PC-9 (cell line): ENCODE measurements at regions not wholly inside any gene's neighbourhood (a gene's known extent, or its start where the extent isn't known, plus 50 kb on each side); places are given as distances from the start of the nearest gene placed in this dataset.

ENCODE experiments used
- BruUV-seq: library from RNA; stranded (reverse); fragments of 400-500 nt; replicated peaks from 2 replicates; lab custom pipeline; 2021; lab: Mats Ljungman, UMichigan
- CTCF ChIA-PET: fragments of 300-600 bp; sonication (Branson Sonifier 250); formaldehyde crosslinking; loops from one replicate; lab custom pipeline; 2022; ENCODE audit warnings: antibody characterized with exemption; lab: Charles Lee
- POLR2A ChIA-PET: fragments of 300-600 bp; sonication (Branson Sonifier 250); formaldehyde crosslinking; loops from one replicate; lab custom pipeline; 2022; ENCODE audit warnings: antibody characterized with exemption; ENCODE audit not compliant: unreplicated experiment; lab: Charles Lee
- DNase-seq, 2 experiments: peaks; one replicate each; pipeline versions ENCODE4 v3.0.0 to v3.0.0-alpha.2; 2015 to 2022; ENCODE audit warnings: mixed read lengths in 1 of 2
- H2AFZ ChIP-seq: fragments of 200-600 bp; sonication (generic); 2 replicates; pipeline ENCODE4 v1.8.1; 2017; ENCODE audit warnings: antibody characterized with exemption
- H3F3A ChIP-seq: fragments of 200-600 bp; sonication (generic); 2 replicates; pipeline ENCODE4 v1.8.1; 2017; ENCODE audit warnings: antibody characterized with exemption, mild to moderate bottlenecking, low read depth; ENCODE audit not compliant: insufficient read depth
- H3K27ac ChIP-seq: fragments of 200-600 bp; sonication (generic); 2 replicates; pipeline ENCODE4 v1.6.1; 2016; ENCODE audit warnings: mixed run types
- H3K27me3 ChIP-seq: fragments of 200-600 bp; sonication (generic); 2 replicates; pipeline ENCODE4 v1.6.1; 2016; ENCODE audit warnings: low read depth, mixed run types; ENCODE audit not compliant: insufficient read depth
- H3K36me3 ChIP-seq: fragments of 200-600 bp; sonication (generic); 2 replicates; pipeline ENCODE4 v1.6.1; 2016; ENCODE audit warnings: low read depth, mixed run types
- H3K4me1 ChIP-seq: fragments of 200-600 bp; sonication (generic); replicated peaks from 2 replicates; pipeline ENCODE4 v1.6.1; 2016; ENCODE audit warnings: mixed run types; ENCODE audit not compliant: insufficient read depth
- H3K4me2 ChIP-seq: fragments of 200-600 bp; sonication (generic); 2 replicates; pipeline ENCODE4 v1.6.1; 2017; ENCODE audit warnings: mixed run types
- H3K4me3 ChIP-seq: fragments of 200-600 bp; sonication (generic); 2 replicates; pipeline ENCODE4 v1.6.1; 2016; ENCODE audit warnings: mixed run types
- H3K79me2 ChIP-seq: fragments of 200-600 bp; sonication (generic); 2 replicates; pipeline ENCODE4 v1.6.1; 2017; ENCODE audit warnings: low read depth, mixed run types
- H3K9me2 ChIP-seq: fragments of 200-600 bp; sonication (generic); 2 replicates; pipeline ENCODE4 v1.8.1; 2017; ENCODE audit warnings: mild to moderate bottlenecking; ENCODE audit not compliant: insufficient read depth
- H3K9me3 ChIP-seq: fragments of 200-600 bp; sonication (generic); 2 replicates; pipeline ENCODE4 v1.8.1; 2016; ENCODE audit warnings: low read depth; ENCODE audit not compliant: insufficient read depth
- H4K20me1 ChIP-seq: fragments of 200-600 bp; sonication (generic); 2 replicates; pipeline ENCODE4 v1.8.1; 2017; ENCODE audit not compliant: insufficient read depth
- EZH2 ChIP-seq: fragments of 200-600 bp; sonication (generic); IDR thresholded peaks from 2 replicates; pipeline ENCODE4 v1.8.0; 2017; ENCODE audit warnings: antibody characterized with exemption, low read depth
- intact Hi-C: fragments of 100-400 bp; cut with micrococcal nuclease; formaldehyde crosslinking; loops from one replicate; pipeline ENCODE4 v1.10.0; 2022; ENCODE audit not compliant: unreplicated experiment
- TF ChIP-seq, protein P1 (sequence below): fragments of 200-600 bp; sonication (generic); conservative IDR thresholded peaks from 2 replicates; pipeline ENCODE4 v1.6.1; 2017; ENCODE audit warnings: mixed run types, antibody characterized with exemption, mild to moderate bottlenecking, moderate library complexity

DNA sequence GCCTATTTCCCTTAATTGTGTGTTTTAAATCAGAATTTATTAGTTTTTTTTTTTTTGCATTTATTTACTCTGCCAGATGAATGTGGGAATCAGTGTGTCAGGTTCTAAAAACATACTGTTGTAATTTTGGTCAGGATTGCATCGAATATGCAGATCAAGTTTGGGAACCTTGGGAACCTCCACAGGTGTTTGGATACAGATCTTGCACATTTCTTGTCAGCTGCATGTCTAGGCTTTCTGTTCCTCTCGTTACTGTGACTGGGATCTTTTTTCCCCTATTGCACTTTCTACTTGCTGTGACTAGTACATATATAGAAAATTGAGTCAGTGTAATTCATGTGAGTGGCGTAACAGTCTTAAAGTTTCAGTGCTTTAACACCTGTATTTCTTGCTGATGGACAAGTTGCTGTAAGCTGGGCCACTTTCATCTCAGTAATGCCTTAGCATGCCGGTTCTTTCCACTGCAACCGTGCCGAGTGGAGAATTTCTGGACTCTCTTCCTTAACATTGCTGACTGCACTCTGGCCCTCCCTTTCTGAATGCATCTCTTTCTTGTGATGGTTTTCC, 112.5 kb downstream of the TENT4A start:
- POLR2A ChIA-PET: no interaction called here

DNA sequence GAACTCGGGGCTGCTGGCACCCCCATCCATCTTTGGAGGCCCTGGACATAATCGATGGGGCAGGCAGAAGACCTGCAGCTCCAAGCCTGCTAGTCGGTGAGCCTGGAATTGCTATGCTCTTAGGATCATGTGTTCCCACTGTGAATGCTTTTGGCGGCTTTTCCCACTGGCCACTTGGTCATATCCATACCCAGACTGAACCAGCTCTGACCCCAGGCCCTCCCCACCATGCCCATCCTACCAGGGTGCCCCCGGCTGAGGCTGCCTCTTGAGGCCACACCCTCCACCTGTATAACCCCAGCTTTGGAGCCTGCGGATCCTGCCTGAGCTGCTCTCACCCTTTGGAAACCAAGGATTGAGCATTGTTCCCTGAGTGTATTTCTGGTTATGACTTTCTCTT, 113.5 kb downstream of the TENT4A start:
- no TSS peak for BruUV-seq
- Histone ChIP-seq H3K27ac (no peak overlapping the region), H3K4me3 (no peak overlapping the region), H3K36me3 (no peaks in the 10 kb centered on the region), H3K9me3 (peaks cover 4% of the 10 kb centered on the region; the same call in 1 of the 2 replicates), H3K4me1 (no peaks in the 10 kb centered on the region), H3K79me2 (no peaks in the 10 kb centered on the region), H3K27me3 (peaks cover 70% of the 10 kb centered on the region), H3F3A (peaks cover 5% of the 10 kb centered on the region; the same call in 1 of the 2 replicates), H2AFZ (no peak overlapping the region), H3K4me2 (no peak overlapping the region), H3K9me2 (no peaks in the 10 kb centered on the region), H4K20me1 (no peaks in the 10 kb centered on the region; the same call in 1 of the 2 replicates)
- ChIA-PET POLR2A (no interaction called here), CTCF (no interaction called here)
- TF ChIP-seq, protein P1, sequence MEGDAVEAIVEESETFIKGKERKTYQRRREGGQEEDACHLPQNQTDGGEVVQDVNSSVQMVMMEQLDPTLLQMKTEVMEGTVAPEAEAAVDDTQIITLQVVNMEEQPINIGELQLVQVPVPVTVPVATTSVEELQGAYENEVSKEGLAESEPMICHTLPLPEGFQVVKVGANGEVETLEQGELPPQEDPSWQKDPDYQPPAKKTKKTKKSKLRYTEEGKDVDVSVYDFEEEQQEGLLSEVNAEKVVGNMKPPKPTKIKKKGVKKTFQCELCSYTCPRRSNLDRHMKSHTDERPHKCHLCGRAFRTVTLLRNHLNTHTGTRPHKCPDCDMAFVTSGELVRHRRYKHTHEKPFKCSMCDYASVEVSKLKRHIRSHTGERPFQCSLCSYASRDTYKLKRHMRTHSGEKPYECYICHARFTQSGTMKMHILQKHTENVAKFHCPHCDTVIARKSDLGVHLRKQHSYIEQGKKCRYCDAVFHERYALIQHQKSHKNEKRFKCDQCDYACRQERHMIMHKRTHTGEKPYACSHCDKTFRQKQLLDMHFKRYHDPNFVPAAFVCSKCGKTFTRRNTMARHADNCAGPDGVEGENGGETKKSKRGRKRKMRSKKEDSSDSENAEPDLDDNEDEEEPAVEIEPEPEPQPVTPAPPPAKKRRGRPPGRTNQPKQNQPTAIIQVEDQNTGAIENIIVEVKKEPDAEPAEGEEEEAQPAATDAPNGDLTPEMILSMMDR: no peak
- TF ChIP-seq EZH2: no peak
- no peak for DNase-seq
- intact Hi-C loops: no loop called here

More for the DNA sequence above, 112.5 kb downstream of the TENT4A start:
- Histone ChIP-seq H3K4me1 (no peaks in the 10 kb centered on the region), H3K27ac (no peak overlapping the region), H3K4me2 (no peak overlapping the region), H3K36me3 (no peaks in the 10 kb centered on the region), H3K9me3 (peaks cover 14% of the 10 kb centered on the region), H3K79me2 (no peaks in the 10 kb centered on the region), H3K9me2 (no peaks in the 10 kb centered on the region), H3K4me3 (no peak overlapping the region), H4K20me1 (no peaks in the 10 kb centered on the region; the same call in 1 of the 2 replicates), H3K27me3 (peaks cover 80% of the 10 kb centered on the region), H3F3A (peaks cover 5% of the 10 kb centered on the region; the same call in 1 of the 2 replicates), H2AFZ (no peak overlapping the region)
- no peak for DNase-seq
- intact Hi-C loops: no loop called here
- CTCF ChIA-PET: no interaction called here
- BruUV-seq: no TSS peak
- TF ChIP-seq, protein P1: no peak
- TF ChIP-seq EZH2: no peak

DNA sequence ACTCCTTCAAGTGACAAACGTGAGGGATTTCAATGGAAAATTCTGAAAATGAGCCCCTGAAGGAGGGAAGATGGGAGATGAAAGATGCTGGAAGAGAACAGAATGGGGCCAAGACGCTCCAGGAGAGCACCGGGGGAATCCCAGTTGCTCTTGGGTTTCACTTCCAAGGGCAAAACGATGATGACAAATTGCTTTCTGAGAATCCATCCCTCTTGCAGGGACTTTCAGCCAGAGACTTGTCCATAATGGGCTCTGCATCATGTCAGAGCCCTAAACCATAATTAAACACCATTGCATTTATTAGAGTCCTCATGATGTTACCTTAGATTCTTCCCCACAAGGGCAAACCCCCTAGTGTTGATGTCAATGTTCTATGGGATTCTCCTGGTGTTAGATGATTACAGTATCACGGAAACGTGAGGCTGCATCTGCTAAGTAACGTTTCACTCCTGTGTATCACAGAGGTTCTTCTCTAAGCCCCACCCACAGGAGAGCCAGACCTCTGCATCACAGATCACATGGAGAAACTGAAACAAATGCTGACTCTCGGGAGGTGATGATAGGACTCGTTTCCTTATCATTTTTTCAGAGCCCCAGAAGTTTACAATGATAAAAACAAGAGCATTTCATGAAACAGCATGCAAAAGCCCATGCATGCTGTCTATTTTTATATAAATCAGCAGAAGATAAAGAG, 114.4 kb downstream of the TENT4A start:
- Histone ChIP-seq H3K79me2 (no peaks in the 10 kb centered on the region), H3K4me3 (no peak overlapping the region), H3K9me3 (peaks cover 3% of the 10 kb centered on the region; the same call in 1 of the 2 replicates), H3K4me1 (no peaks in the 10 kb centered on the region), H3K36me3 (no peaks in the 10 kb centered on the region), H3K27ac (no peak overlapping the region), H2AFZ (no peak overlapping the region), H3K27me3 (peaks cover 61% of the 10 kb centered on the region), H3F3A (peaks cover 5% of the 10 kb centered on the region; the same call in 1 of the 2 replicates), H4K20me1 (no peaks in the 10 kb centered on the region; the same call in 1 of the 2 replicates), H3K4me2 (no peak overlapping the region), H3K9me2 (no peaks in the 10 kb centered on the region)
- no TSS peak for BruUV-seq
- no peak for DNase-seq
- TF ChIP-seq, protein P1: no peak
- TF ChIP-seq EZH2: no peak
- ChIA-PET CTCF (no interaction called here), POLR2A (no interaction called here)
- intact Hi-C loops: no loop called here
